Muscle of back (tissue), 3 donors: ENCODE measurements at regions not wholly inside any gene's neighbourhood (a gene's known extent, or its start where the extent isn't known, plus 50 kb on each side); places are given as distances from the start of the nearest gene placed in this dataset.
A peak's percentile ranks its signal among the peaks of the same experiment; 100 is the strongest.

Source experiments
- DNase-seq, 3 donors: peaks; one replicate each; pipeline versions ENCODE4 v3.0.0 to v3.0.0-alpha.2; 2013

GRCh38 chr12:58139894-58140293 is 198.5 kb downstream of the ATP23 start:
- no peak for DNase-seq

GRCh38 chr12:58140395-58140794 is 199.0 kb downstream of the ATP23 start:
- DNase-seq, result no peak

- no peak for DNase-seq
Measured at GRCh38 chr12:58142991-58143390, 201.6 kb downstream of the ATP23 start.

- DNase-seq, result no peak
Measured at GRCh38 chr12:58143498-58143995, 202.2 kb downstream of the ATP23 start.

- DNase-seq, result peak in 1 of 3 donors; percentile 52
Measured at GRCh38 chr12:58148405-58148804, 207.0 kb downstream of the ATP23 start.

- DNase-seq, result no peak
Measured at GRCh38 chr12:58148976-58149375, 207.6 kb downstream of the ATP23 start.

GRCh38 chr12:58154359-58154758 is 213.0 kb downstream of the ATP23 start:
- no peak for DNase-seq

GRCh38 chr12:58156697-58157096 is 215.3 kb downstream of the ATP23 start:
- DNase-seq, result no peak

- DNase-seq, result no peak
Measured at GRCh38 chr12:58159941-58160340, 218.6 kb downstream of the ATP23 start.

- DNase-seq, result no peak
Measured at GRCh38 chr12:58161773-58162172, 220.4 kb downstream of the ATP23 start.

- DNase-seq, result peak; percentile 17 to 80 (median 51)
Measured at GRCh38 chr12:58163021-58163420, 221.7 kb downstream of the ATP23 start.

- DNase-seq, result no peak
Measured at GRCh38 chr12:58166643-58167042, 225.3 kb downstream of the ATP23 start.

- DNase-seq, result no peak
Measured at GRCh38 chr12:58167622-58168021, 226.3 kb downstream of the ATP23 start.

GRCh38 chr12:58169826-58170225 is 228.5 kb downstream of the ATP23 start:
- no peak for DNase-seq

GRCh38 chr12:58171914-58172313 is 230.5 kb downstream of the ATP23 start:
- DNase-seq, result peak; percentile 30 to 70 (median 56)

- no peak for DNase-seq
Measured at GRCh38 chr12:58172433-58173073, 231.2 kb downstream of the ATP23 start.

- DNase-seq, result no peak
Measured at GRCh38 chr12:58174316-58174715, 232.9 kb downstream of the ATP23 start.

GRCh38 chr12:58176296-58176869 is 235.0 kb downstream of the ATP23 start:
- DNase-seq, result peak in 1 of 3 donors; percentile 13

GRCh38 chr12:58177366-58177765 is 236.0 kb downstream of the ATP23 start:
- no peak for DNase-seq

- no peak for DNase-seq
Measured at GRCh38 chr12:58184212-58184611, 242.8 kb downstream of the ATP23 start.

- no peak for DNase-seq
Measured at GRCh38 chr12:58186401-58186800, 245.0 kb downstream of the ATP23 start.

GRCh38 chr12:58186914-58187313 is 245.5 kb downstream of the ATP23 start:
- DNase-seq, result no peak

GRCh38 chr12:58189030-58189429 is 247.7 kb downstream of the ATP23 start:
- DNase-seq, result no peak

- no peak for DNase-seq
Measured at GRCh38 chr12:58189893-58190292, 248.5 kb downstream of the ATP23 start.
